Panc1 (cell line): ENCODE measurements at regions not wholly inside any gene's neighbourhood (a gene's known extent, or its start where the extent isn't known, plus 50 kb on each side); places are given as distances from the start of the nearest gene placed in this dataset.

Experiments used
- ATAC-seq: fragments of 200-7000 bp; cut with Tn5 transposase; 2 replicates; pipeline ENCODE4 v1.9.1; 2020; ENCODE audit warnings: mild to moderate bottlenecking, moderate library complexity
- BruUV-seq: library from RNA; stranded (reverse); fragments of 400-500 nt; replicated peaks from 2 replicates; lab custom pipeline; 2021; lab: Mats Ljungman, UMichigan
- CTCF ChIA-PET: fragments of 300-600 bp; sonication (Branson Sonifier 250); formaldehyde crosslinking; loops from one replicate; lab custom pipeline; 2022; ENCODE audit warnings: antibody characterized with exemption; lab: Charles Lee
- POLR2A ChIA-PET: fragments of 300-600 bp; sonication (Branson Sonifier 250); formaldehyde crosslinking; loops from one replicate; lab custom pipeline; 2022; ENCODE audit warnings: antibody characterized with exemption; lab: Charles Lee
- DNase-seq: peaks from one replicate; pipeline ENCODE4 v3.0.0-alpha.2; 2010; ENCODE audit warnings: low read depth, low spot score
- H3K27ac ChIP-seq: 2 replicates; pipeline ENCODE4 v1.5.1; 2011; ENCODE audit warnings: mild to moderate bottlenecking, low read length, inconsistent platforms
- H3K27me3 ChIP-seq: fragments of 200-500 bp; sonication (Bioruptor generic); 2 replicates; pipeline ENCODE4 v1.6.0; 2014; ENCODE audit warnings: low read length, inconsistent platforms; ENCODE audit not compliant: control insufficient read depth, insufficient read depth
- H3K36me3 ChIP-seq: fragments of 200-500 bp; sonication (Bioruptor generic); 2 replicates; pipeline ENCODE4 v1.5.1; 2014; ENCODE audit warnings: inconsistent platforms, mild to moderate bottlenecking, low read length, moderate library complexity; ENCODE audit not compliant: control insufficient read depth, insufficient read depth
- H3K4me1 ChIP-seq: 2 replicates; pipeline ENCODE4 v1.5.1; 2011; ENCODE audit warnings: inconsistent platforms, mild to moderate bottlenecking, low read length, moderate library complexity; ENCODE audit not compliant: control insufficient read depth, insufficient read depth
- H3K4me3 ChIP-seq, 2 experiments: 2 replicates each; pipeline ENCODE4 v1.5.1; 2011 to 2012; ENCODE audit warnings: low read depth in 2 of 2, low read length in 2 of 2, mild to moderate bottlenecking in 2 of 2, inconsistent platforms in 1 of 2, moderate library complexity in 1 of 2
- H3K9me3 ChIP-seq: fragments of 200-500 bp; sonication (Bioruptor generic); 2 replicates; pipeline ENCODE4 v1.5.1; 2014; ENCODE audit warnings: low read depth, mild to moderate bottlenecking, inconsistent platforms, low read length, moderate library complexity; ENCODE audit not compliant: control insufficient read depth, insufficient read depth
- POLR2AphosphoS5 ChIP-seq: IDR thresholded peaks from 2 replicates; pipeline ENCODE4 v1.6.1; 2012; ENCODE audit warnings: mild to moderate bottlenecking, low read depth, low read length, moderate library complexity
- SIN3A ChIP-seq: IDR thresholded peaks from 2 replicates; pipeline ENCODE4 v1.6.1; 2012; ENCODE audit warnings: low read depth, mild to moderate bottlenecking, low read length, moderate library complexity, borderline replicate concordance; ENCODE audit not compliant: insufficient read depth
- TCF7L2 ChIP-seq: IDR thresholded peaks from 2 replicates; pipeline ENCODE4 v1.6.1; 2011; ENCODE audit warnings: mild to moderate bottlenecking, low read depth, low read length, inconsistent platforms
- in situ Hi-C: cut with HindIII; loops from 2 replicates; pipeline ENCODE4 v1.10.0; 2016; ENCODE audit warnings: low sequenced_read_pairs, low pct_unique_long_range_greater_than_20kb
- intact Hi-C: fragments of 100-400 bp; cut with micrococcal nuclease; formaldehyde crosslinking; loops from one replicate; pipeline ENCODE4 v1.10.0; 2022; ENCODE audit not compliant: unreplicated experiment
- TF ChIP-seq, protein P1 (sequence below), 2 experiments: IDR thresholded peaks; 2 replicates each; pipeline ENCODE4 v1.6.1; 2011 to 2012; ENCODE audit warnings: low read depth in 2 of 2, control low read depth in 1 of 2, low read length in 1 of 2, mild to moderate bottlenecking in 1 of 2, moderate library complexity in 1 of 2; ENCODE audit not compliant: insufficient read depth in 1 of 2
- TF ChIP-seq, protein P2 (sequence below): fragments of 450-650 bp; IDR thresholded peaks from 2 replicates; pipeline ENCODE4 v1.5.1; 2017; ENCODE audit warnings: mild to moderate bottlenecking

DNA sequence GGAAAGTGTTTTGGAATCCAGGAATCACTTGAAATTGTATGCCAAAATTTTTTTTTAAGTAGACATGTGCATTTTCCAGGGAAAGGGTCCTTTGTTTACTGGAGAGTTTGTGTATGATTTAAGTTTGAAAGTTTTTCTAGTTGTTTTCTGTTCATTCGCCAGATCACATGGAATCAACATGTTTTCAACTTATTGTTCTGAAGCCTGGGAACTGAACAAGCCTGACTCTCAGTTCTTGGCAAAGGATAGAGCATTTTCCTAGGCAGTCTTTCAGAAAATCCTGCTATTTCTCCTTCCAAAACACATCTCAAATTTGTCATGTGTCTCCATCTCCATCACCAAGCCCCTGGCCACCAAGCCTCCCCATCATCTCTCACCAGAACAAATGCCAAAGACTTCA lies 374.8 kb downstream of the MAFB start:
- no peaks in the 10 kb centered on the region for H3K9me3 ChIP-seq
- no peak overlapping the region for H3K27ac ChIP-seq
- H3K27me3 ChIP-seq, result no peaks in the 10 kb centered on the region
- in situ Hi-C loops (no loop called here), intact Hi-C loops (no loop called here)
- ChIA-PET POLR2A (no interaction called here), CTCF (no interaction called here)
- TF ChIP-seq, protein P1, sequence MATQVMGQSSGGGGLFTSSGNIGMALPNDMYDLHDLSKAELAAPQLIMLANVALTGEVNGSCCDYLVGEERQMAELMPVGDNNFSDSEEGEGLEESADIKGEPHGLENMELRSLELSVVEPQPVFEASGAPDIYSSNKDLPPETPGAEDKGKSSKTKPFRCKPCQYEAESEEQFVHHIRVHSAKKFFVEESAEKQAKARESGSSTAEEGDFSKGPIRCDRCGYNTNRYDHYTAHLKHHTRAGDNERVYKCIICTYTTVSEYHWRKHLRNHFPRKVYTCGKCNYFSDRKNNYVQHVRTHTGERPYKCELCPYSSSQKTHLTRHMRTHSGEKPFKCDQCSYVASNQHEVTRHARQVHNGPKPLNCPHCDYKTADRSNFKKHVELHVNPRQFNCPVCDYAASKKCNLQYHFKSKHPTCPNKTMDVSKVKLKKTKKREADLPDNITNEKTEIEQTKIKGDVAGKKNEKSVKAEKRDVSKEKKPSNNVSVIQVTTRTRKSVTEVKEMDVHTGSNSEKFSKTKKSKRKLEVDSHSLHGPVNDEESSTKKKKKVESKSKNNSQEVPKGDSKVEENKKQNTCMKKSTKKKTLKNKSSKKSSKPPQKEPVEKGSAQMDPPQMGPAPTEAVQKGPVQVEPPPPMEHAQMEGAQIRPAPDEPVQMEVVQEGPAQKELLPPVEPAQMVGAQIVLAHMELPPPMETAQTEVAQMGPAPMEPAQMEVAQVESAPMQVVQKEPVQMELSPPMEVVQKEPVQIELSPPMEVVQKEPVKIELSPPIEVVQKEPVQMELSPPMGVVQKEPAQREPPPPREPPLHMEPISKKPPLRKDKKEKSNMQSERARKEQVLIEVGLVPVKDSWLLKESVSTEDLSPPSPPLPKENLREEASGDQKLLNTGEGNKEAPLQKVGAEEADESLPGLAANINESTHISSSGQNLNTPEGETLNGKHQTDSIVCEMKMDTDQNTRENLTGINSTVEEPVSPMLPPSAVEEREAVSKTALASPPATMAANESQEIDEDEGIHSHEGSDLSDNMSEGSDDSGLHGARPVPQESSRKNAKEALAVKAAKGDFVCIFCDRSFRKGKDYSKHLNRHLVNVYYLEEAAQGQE (IDR thresholded peaks at IDR 0.05; ENCODE audit: insufficient read depth in 1 of 2, low read depth in 2 of 2, low read length in 1 of 2), result no peak
- TF ChIP-seq SIN3A (no peak), POLR2AphosphoS5 (no peak), TCF7L2 (no peak)
- TF ChIP-seq, protein P2, sequence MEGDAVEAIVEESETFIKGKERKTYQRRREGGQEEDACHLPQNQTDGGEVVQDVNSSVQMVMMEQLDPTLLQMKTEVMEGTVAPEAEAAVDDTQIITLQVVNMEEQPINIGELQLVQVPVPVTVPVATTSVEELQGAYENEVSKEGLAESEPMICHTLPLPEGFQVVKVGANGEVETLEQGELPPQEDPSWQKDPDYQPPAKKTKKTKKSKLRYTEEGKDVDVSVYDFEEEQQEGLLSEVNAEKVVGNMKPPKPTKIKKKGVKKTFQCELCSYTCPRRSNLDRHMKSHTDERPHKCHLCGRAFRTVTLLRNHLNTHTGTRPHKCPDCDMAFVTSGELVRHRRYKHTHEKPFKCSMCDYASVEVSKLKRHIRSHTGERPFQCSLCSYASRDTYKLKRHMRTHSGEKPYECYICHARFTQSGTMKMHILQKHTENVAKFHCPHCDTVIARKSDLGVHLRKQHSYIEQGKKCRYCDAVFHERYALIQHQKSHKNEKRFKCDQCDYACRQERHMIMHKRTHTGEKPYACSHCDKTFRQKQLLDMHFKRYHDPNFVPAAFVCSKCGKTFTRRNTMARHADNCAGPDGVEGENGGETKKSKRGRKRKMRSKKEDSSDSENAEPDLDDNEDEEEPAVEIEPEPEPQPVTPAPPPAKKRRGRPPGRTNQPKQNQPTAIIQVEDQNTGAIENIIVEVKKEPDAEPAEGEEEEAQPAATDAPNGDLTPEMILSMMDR, result no peak
- ATAC-seq (no peak), DNase-seq (no peak)
- H3K4me1 ChIP-seq, result no peaks in the 10 kb centered on the region
- H3K36me3 ChIP-seq, result no peaks in the 10 kb centered on the region
- no peak overlapping the region for H3K4me3 ChIP-seq
- BruUV-seq, result no TSS peak

DNA sequence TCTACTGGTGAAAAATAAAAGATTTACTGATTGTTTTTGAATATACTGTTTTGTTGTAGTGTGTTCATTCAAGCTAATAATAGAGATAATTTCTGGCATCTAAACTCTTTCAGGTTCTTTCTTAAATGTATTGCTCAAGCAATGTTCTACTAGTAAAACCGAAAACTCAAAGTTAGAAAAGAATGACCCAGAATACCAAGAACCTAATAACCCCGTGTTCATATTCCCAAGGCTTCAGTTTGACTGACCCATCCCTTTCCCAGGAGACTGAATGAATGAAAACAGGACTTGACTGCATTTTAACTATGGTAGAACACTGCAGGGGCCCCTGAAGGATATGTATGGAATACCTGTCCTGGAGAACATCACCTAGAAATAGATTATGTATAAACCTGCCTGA lies 375.3 kb downstream of the MAFB start:
- no TSS peak for BruUV-seq
- TF ChIP-seq, protein P2, result no peak
- TF ChIP-seq POLR2AphosphoS5 (no peak), TCF7L2 (no peak), SIN3A (no peak)
- TF ChIP-seq, protein P1 (IDR thresholded peaks at IDR 0.05; ENCODE audit: insufficient read depth in 1 of 2, low read depth in 2 of 2, low read length in 1 of 2), result no peak
- in situ Hi-C loops, result no loop called here
- Histone ChIP-seq H3K27ac (no peak overlapping the region), H3K4me3 (no peak overlapping the region), H3K9me3 (no peaks in the 10 kb centered on the region), H3K36me3 (no peaks in the 10 kb centered on the region), H3K4me1 (no peaks in the 10 kb centered on the region), H3K27me3 (no peaks in the 10 kb centered on the region)
- POLR2A ChIA-PET, result no interaction called here
- intact Hi-C loops, result no loop called here
- no peak for DNase-seq
- ATAC-seq, result no peak
- CTCF ChIA-PET, result no interaction called here
